HEK293T (cell line): ENCODE measurements at regions not wholly inside any gene's neighbourhood (a gene's known extent, or its start where the extent isn't known, plus 50 kb on each side); places are given as distances from the start of the nearest gene placed in this dataset.

Experiments
- BHLHE40 ChIP-seq: fragments of 450-650 bp; IDR thresholded peaks from 2 replicates; pipeline ENCODE4 v1.6.1; 2016; ENCODE audit warnings: mild to moderate bottlenecking, moderate library complexity, borderline replicate concordance
- CTBP1 ChIP-seq: fragments of 450-650 bp; IDR thresholded peaks from 2 replicates; pipeline ENCODE4 v1.6.1; 2016; ENCODE audit warnings: borderline replicate concordance
- ELF4 ChIP-seq: fragments of 450-650 bp; IDR thresholded peaks from 2 replicates; pipeline ENCODE4 v1.6.1; 2017; ENCODE audit warnings: antibody characterized with exemption
- FOXA1 ChIP-seq: fragments of 450-650 bp; IDR thresholded peaks from 2 replicates; pipeline ENCODE4 v1.6.1; 2016; ENCODE audit warnings: mild to moderate bottlenecking
- FOXK2 ChIP-seq: fragments of 450-650 bp; IDR thresholded peaks from 2 replicates; pipeline ENCODE4 v1.6.1; 2016; ENCODE audit warnings: mild to moderate bottlenecking
- FOXM1 ChIP-seq: fragments of 450-650 bp; IDR thresholded peaks from 2 replicates; pipeline ENCODE4 v1.6.1; 2017; ENCODE audit warnings: mild to moderate bottlenecking, borderline replicate concordance
- L3MBTL2 ChIP-seq: fragments of 450-650 bp; conservative IDR thresholded peaks from 2 replicates; pipeline ENCODE4 v1.6.1; 2016; ENCODE audit warnings: mild to moderate bottlenecking
- LEF1 ChIP-seq: fragments of 450-650 bp; IDR thresholded peaks from 2 replicates; pipeline ENCODE4 v1.6.1; 2017; ENCODE audit warnings: mild to moderate bottlenecking, borderline replicate concordance
- SP1 ChIP-seq: fragments of 450-650 bp; IDR thresholded peaks from 2 replicates; pipeline ENCODE4 v1.6.1; 2017
- SUZ12 ChIP-seq: fragments of 450-650 bp; IDR thresholded peaks from 2 replicates; pipeline ENCODE4 v1.6.1; 2016; ENCODE audit warnings: mild to moderate bottlenecking

GRCh38 chr4:24236532-24236931, 346.7 kb upstream of the PPARGC1A start:
- TF ChIP-seq CTBP1 (no peak), LEF1 (no peak), BHLHE40 (no peak), SUZ12 (no peak), FOXK2 (no peak), FOXM1 (no peak), L3MBTL2 (no peak), SP1 (no peak), FOXA1 (no peak), ELF4 (no peak)
